ENCODE measurements at regions not wholly inside any gene's neighbourhood (a gene's known extent, or its start where the extent isn't known, plus 50 kb on each side); places are given as distances from the start of the nearest gene placed in this dataset.

DNA sequence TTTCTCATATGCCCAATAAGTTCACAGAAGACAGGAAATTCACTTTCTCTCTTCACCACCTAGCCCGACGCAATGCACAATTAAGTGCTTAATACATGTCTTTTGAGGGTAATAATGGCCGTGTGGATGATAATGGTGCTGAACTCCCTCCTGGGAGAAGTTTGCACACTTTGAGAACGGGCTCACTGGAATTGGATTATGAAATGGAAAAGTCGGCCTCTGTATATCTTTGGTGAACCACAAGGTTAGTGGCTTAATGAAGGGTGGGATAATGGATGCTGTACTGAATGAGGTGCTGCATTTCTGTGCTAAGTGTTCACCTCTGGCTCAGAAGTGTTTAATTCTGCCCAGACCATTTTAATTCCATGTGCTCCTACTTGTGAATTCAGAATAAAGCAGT, 207.5 kb downstream of the IRX2 start:
- Histone ChIP-seq H3K79me2 (ENCODE audit: insufficient read depth, low read length) (no peaks in the 10 kb centered on the region), H3K9ac (ENCODE audit: low read length) (no peak overlapping the region), H4K20me1 (ENCODE audit: insufficient read depth, low read length) (no peaks in the 10 kb centered on the region), H3K4me2 (ENCODE audit: low read length) (no peak overlapping the region), H3K9me2 (ENCODE audit: low read depth, low read length) (no peaks in the 10 kb centered on the region), H3K27ac (ENCODE audit: low read depth, low read length, poor library complexity, severe bottlenecking) (no peak overlapping the region), H3K27me3 (ENCODE audit: insufficient read depth, low read length) (no peaks in the 10 kb centered on the region), H3K4me1 (ENCODE audit: insufficient read depth, low read length, severe bottlenecking) (no peaks in the 10 kb centered on the region), H2AFZ (ENCODE audit: low read length) (no peak overlapping the region), H3K4me3 (ENCODE audit: low read depth, low read length, poor library complexity, severe bottlenecking) (no peak overlapping the region), H3K9me3 (ENCODE audit: low read length) (no peaks in the 10 kb centered on the region), H3F3A (ENCODE audit: insufficient read depth, low read length) (no peaks in the 10 kb centered on the region), H3K36me3 (ENCODE audit: insufficient read depth, low read length) (no peaks in the 10 kb centered on the region)
- TF ChIP-seq, protein P1, sequence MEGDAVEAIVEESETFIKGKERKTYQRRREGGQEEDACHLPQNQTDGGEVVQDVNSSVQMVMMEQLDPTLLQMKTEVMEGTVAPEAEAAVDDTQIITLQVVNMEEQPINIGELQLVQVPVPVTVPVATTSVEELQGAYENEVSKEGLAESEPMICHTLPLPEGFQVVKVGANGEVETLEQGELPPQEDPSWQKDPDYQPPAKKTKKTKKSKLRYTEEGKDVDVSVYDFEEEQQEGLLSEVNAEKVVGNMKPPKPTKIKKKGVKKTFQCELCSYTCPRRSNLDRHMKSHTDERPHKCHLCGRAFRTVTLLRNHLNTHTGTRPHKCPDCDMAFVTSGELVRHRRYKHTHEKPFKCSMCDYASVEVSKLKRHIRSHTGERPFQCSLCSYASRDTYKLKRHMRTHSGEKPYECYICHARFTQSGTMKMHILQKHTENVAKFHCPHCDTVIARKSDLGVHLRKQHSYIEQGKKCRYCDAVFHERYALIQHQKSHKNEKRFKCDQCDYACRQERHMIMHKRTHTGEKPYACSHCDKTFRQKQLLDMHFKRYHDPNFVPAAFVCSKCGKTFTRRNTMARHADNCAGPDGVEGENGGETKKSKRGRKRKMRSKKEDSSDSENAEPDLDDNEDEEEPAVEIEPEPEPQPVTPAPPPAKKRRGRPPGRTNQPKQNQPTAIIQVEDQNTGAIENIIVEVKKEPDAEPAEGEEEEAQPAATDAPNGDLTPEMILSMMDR (IDR thresholded peaks at IDR 0.05; ENCODE audit: low read length), result no peak

DNA sequence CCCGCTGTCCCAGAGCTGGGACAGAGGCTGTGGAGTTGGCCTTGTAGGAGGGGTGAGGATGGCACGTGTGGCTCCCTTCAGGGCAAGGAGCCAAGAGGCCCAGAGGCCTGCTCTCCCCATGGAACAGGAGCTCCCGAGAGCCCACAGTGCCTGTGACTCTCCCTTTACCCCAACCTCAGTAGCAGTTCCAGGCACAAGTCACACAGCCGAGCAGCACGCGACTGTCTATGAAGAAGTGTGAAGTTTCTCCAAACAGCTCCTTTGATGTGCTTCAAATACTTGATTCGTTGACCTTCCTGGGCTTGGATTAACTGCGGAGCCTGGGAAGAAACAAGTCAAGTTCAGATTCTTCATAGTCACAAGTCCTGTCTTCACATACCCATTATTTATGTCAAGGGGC, 208.7 kb downstream of the IRX2 start:
- TF ChIP-seq EZH2 (IDR thresholded peaks at IDR 0.05; ENCODE audit: borderline replicate concordance, low read length), result no peak
- TF ChIP-seq, protein P1 (IDR thresholded peaks at IDR 0.05; ENCODE audit: low read length), result no peak
- Histone ChIP-seq H3K4me2 (ENCODE audit: low read length) (no peak overlapping the region), H3K27me3 (ENCODE audit: insufficient read depth, low read length) (no peaks in the 10 kb centered on the region)

DNA sequence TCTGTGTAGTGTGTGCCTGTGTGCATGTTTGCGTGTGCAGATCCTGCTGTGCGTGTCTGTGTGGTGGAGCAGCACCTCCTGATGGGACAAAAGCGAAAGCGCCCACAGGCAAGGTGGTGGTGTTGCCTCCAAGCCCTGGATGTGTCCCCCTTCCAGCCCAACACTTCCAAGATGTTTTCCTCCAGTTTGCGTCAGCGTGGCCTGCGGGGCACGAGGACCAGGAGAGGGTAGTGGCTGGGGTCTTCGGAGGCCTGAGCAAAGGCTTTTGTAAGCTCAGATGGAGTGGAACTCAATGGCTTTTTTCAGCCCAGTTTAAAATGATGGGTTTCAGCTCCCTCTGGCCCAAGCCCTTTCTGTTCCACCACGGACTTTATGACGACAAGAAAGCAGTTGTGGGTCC, 209.5 kb downstream of the IRX2 start:
- H2AFZ ChIP-seq (ENCODE audit: low read length), result no peak overlapping the region
- H3K4me2 ChIP-seq (ENCODE audit: low read length), result no peak overlapping the region
- H3F3A ChIP-seq (ENCODE audit: insufficient read depth, low read length), result no peaks in the 10 kb centered on the region
- no peaks in the 10 kb centered on the region for H3K36me3 ChIP-seq (ENCODE audit: insufficient read depth, low read length)
- H3K27me3 ChIP-seq (ENCODE audit: insufficient read depth, low read length), result no peaks in the 10 kb centered on the region
- no peaks in the 10 kb centered on the region for H3K4me1 ChIP-seq (ENCODE audit: insufficient read depth, low read length, severe bottlenecking)
- H3K9me2 ChIP-seq (ENCODE audit: low read depth, low read length), result no peaks in the 10 kb centered on the region
- no peaks in the 10 kb centered on the region for H3K79me2 ChIP-seq (ENCODE audit: insufficient read depth, low read length)
- no peak for TF ChIP-seq EZH2 (IDR thresholded peaks at IDR 0.05; ENCODE audit: borderline replicate concordance, low read length)
- TF ChIP-seq, protein P1 (IDR thresholded peaks at IDR 0.05; ENCODE audit: low read length), result no peak
- H3K4me3 ChIP-seq (ENCODE audit: low read depth, low read length, poor library complexity, severe bottlenecking), result no peak overlapping the region
- no peak overlapping the region for H3K9ac ChIP-seq (ENCODE audit: low read length)
- no peak overlapping the region for H3K27ac ChIP-seq (ENCODE audit: low read depth, low read length, poor library complexity, severe bottlenecking)
- no peaks in the 10 kb centered on the region for H4K20me1 ChIP-seq (ENCODE audit: insufficient read depth, low read length)
- H3K9me3 ChIP-seq (ENCODE audit: low read length), result no peaks in the 10 kb centered on the region

More for the DNA sequence above, 208.7 kb downstream of the IRX2 start:
- Histone ChIP-seq H3K4me1 (ENCODE audit: insufficient read depth, low read length, severe bottlenecking) (no peaks in the 10 kb centered on the region), H3K36me3 (ENCODE audit: insufficient read depth, low read length) (no peaks in the 10 kb centered on the region), H3F3A (ENCODE audit: insufficient read depth, low read length) (no peaks in the 10 kb centered on the region), H2AFZ (ENCODE audit: low read length) (no peak overlapping the region), H3K9ac (ENCODE audit: low read length) (no peak overlapping the region), H3K9me3 (ENCODE audit: low read length) (no peaks in the 10 kb centered on the region), H4K20me1 (ENCODE audit: insufficient read depth, low read length) (no peaks in the 10 kb centered on the region), H3K9me2 (ENCODE audit: low read depth, low read length) (no peaks in the 10 kb centered on the region), H3K79me2 (ENCODE audit: insufficient read depth, low read length) (no peaks in the 10 kb centered on the region), H3K4me3 (ENCODE audit: low read depth, low read length, poor library complexity, severe bottlenecking) (no peak overlapping the region), H3K27ac (ENCODE audit: low read depth, low read length, poor library complexity, severe bottlenecking) (no peak overlapping the region)

Measured in OCI-LY1 (cell line).